Fibroblast of peridontal ligament (primary cell): ENCODE measurements at regions not wholly inside any gene's neighbourhood (a gene's known extent, or its start where the extent isn't known, plus 50 kb on each side); places are given as distances from the start of the nearest gene placed in this dataset.

ENCODE experiments used
- DNase-seq: peaks from one replicate; pipeline ENCODE4 v3.0.0-alpha.2; 2010; ENCODE audit errors: extremely low read depth

DNA sequence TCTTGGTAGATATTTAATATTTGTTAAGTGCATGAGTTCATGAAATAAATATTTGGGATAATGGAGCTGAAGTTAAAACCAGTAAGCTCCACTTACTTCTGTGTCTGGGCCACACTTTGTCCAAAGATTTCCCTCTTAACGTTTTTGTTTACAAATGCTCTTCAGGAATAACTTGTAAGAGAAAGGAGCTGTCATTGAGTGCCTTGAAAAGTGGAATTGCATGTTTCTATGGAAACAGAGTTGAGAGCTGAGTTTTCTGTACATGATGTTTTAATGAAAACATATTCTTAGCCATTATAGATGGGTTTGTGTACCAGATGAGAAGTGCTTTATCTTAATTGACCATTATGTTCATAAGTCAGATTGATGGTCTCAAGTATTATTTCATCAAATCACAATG is 1045.4 kb upstream of the EEF2KMT start:
- DNase-seq: no peak

GRCh38 chr16:6133009-6133557 is 1035.5 kb upstream of the EEF2KMT start:
- no peak for DNase-seq

DNA sequence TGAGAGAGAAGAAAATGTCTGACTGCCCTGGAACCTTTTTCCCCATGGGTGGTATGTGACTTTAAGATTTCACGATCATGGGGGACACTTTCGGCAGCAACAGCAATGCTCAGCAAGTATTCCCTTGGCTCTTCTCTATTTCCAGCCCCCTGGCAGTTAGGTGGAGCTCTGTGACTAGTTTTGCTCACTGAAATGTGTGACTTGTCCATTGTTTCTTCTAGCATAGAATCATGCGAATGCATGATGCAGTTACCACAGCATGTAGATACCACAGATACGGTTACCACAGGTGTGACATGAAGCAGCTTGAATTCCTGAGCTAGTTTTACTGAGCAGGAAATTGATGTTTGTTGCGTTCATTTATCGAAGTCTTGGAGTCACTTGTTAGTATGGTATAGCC is 1034.5 kb upstream of the EEF2KMT start:
- DNase-seq: no peak

- no peak for DNase-seq
These were observed 1034.0 kb upstream of the EEF2KMT start for GRCh38 chr16:6131526-6132050.

DNA sequence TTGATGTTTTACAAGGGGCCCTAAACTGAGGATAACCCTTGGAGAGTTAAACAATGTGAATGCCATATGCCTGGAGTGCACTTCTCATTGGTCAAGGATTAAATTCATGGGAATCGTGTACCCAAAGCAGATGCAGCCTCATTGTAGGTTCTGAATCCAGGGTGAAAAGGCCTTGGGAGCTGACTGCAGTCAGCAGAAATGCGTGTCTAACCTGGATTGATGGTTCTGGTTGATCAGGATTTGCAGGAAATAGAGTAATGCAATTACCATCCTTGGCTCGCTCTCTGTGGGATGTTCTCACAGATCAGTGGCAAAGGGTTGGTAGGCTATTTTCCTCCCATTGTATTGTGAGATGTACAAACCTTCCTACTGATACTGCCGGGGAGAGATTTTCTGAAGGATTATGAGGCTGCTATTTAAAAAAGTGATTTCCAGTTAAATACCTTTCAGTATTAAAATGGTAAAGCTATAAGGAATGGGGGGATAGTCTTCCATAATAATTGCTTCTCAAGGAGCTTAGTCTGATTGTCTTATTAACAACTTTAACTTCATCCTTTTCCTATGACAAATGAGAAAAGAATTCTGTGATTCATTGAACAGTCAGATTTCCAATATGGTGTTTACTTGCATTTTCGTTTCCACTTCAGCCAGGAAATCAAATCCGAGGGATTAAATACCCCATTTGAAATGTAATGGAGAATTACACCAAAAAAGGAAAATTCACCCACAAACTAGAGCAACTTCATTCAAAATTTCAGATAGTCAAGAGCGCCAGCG is 1028.1 kb upstream of the EEF2KMT start:
- DNase-seq: no peak

- no peak for DNase-seq
These were observed 1026.5 kb upstream of the EEF2KMT start for GRCh38 chr16:6124136-6124535.

DNA sequence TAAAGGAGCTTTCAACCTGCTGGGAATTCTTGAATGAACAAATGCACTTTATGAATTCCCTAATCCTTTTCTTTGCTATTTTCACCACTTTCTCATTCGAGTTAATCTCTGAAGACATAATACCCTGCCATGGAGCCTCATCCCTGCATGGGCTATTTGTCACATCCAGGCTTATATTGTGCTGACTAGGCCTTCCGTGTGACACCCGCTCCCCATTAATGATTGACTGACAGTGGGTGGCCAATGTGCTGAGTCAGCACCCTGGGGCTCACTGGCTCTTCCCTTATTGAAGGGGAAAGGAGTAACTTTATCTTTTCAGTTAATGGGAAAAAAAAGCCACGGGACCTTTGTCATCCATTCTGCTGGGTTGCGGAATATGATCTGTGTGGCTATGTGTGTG is 1024.8 kb upstream of the EEF2KMT start:
- DNase-seq: no peak

- no peak for DNase-seq
These were observed 1017.1 kb upstream of the EEF2KMT start for GRCh38 chr16:6114691-6115090.

DNA sequence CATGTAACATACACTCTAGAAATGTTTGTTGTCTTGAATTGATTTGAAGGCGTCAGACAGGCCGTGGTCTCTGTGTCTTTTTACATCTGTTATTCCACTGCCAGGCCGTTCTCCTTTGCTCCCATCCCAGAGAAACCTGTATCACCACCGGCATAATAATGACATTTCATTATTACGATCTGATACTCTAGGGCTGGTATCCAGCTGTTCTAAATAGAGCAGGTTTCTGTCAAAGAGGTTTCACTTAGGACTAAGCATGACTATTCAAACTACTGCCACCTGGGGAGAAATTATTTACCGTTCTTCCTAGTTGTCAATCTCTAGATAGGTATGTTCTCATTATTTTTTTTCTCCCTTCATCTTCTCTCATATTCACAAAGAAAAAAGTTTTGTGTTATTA is 1016.2 kb upstream of the EEF2KMT start:
- no peak for DNase-seq

- no peak for DNase-seq
These were observed 1015.1 kb upstream of the EEF2KMT start for GRCh38 chr16:6112700-6113099.

DNA sequence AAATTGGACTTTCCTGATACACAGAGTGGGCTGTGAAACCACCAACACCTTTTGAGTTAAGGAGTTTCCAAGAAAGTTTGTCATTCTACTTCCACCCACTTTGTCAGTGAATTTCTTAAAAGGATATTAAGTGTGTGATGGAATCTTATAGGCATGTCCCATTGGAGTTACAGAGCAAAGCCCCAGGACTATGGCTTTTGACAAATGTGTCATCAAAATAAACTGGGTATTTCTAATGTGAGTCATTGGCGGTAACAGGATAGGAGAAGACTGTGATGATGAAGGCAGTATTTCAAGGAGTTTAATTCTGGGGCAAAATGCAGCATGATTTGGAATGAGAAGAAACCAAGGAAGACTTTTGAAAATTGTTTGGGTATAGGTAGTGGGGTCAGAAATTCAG is 1013.8 kb upstream of the EEF2KMT start:
- DNase-seq: no peak

GRCh38 chr16:6110346-6110745 is 1012.8 kb upstream of the EEF2KMT start:
- no peak for DNase-seq

GRCh38 chr16:6106061-6106460 is 1008.5 kb upstream of the EEF2KMT start:
- no peak for DNase-seq

GRCh38 chr16:6105115-6105514 is 1007.5 kb upstream of the EEF2KMT start:
- no peak for DNase-seq

DNA sequence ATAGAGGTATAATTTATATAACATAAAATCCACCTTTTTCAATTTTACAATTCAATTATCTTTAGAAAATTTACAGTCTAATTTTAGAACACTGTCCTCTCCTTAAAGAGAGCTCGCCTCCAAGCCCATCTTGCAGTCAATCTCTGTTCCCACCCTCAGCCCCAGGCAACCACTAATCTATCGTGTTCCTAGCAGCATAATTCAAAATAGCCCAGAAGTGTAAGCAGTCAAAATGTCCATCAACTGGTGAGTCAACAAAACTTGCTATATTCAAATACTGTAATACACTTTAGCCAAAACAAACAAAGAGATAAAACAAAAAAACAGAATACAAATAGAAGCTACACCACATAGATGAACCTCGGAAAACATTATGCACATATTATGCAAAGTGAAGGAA is 1006.8 kb upstream of the EEF2KMT start:
- DNase-seq: no peak

DNA sequence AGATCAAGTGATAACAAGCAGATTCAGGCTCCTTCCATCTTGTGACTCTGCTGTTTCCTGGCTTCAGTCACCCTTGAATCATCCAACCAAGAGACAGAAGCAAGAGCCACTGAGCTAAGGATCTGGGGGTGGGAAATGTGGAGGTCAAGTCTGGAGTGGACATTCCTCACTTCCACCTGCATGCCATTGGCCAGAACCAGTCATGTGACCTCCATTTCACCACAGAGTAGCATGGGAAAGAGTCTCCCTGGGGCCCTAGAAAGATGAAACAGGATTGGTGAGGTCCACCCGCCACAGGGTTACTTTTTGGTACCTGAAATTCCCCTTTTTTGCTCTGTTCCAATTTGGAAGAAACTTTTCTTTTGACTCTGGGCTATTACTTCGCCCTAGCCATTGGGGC is 1006.0 kb upstream of the EEF2KMT start:
- DNase-seq: no peak

DNA sequence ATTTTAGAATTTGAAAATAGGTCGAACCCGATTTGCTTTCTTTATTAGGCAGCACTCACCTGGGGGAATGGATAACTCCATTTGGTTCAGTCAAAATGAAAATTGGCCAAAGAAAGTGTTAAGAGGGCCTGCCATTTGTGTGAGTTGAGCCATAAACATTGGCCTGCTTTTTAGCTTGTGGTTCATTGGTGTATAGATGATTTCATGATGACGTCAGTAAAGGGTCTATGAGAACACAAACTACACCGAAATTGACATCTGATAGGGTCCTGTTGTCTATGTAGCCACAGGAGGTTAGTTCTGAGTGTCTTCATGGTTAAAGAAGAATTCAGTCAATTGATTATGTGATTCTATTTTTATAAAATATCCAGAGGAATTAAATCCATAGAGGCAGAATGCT is 1001.5 kb upstream of the EEF2KMT start:
- no peak for DNase-seq

GRCh38 chr16:6096931-6097670 is 999.5 kb upstream of the EEF2KMT start:
- no peak for DNase-seq

- DNase-seq: no peak
These were observed 997.8 kb upstream of the EEF2KMT start for GRCh38 chr16:6095414-6095813.

DNA sequence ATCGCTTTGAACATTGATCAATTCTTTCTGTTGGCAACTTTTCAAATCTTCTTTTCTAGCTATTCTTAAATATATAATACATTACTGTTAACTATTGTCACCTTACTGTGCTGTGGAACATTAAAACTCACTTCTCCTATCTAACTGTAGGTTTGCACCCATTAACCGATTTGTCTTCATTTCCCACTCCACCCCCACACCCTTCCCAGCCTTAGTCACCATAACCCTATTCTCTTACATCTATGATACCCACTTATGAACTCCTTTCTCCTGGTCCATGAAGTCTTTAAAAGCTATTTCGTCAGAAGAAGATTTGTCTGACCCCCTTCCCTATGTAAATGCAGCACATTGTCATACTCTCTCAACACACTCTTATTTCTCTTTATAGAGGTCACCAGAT is 993.4 kb upstream of the EEF2KMT start:
- DNase-seq: no peak

- no peak for DNase-seq
These were observed 983.9 kb upstream of the EEF2KMT start for GRCh38 chr16:6081320-6081976.

GRCh38 chr16:6076631-6077030 is 979.0 kb upstream of the EEF2KMT start:
- DNase-seq: no peak
